Endometrium (tissue), 2 donors: ENCODE measurements at regions not wholly inside any gene's neighbourhood (a gene's known extent, or its start where the extent isn't known, plus 50 kb on each side); places are given as distances from the start of the nearest gene placed in this dataset.
A peak's percentile ranks its signal among the peaks of the same experiment; 100 is the strongest.

Source experiments
- FAIRE-seq: peaks from 2 replicates; lab custom pipeline; 2012; peaks lifted over from hg19 to GRCh38; lab: Jason Lieb, UNC
- donor health status: control.
- donor health status: control.

DNA sequence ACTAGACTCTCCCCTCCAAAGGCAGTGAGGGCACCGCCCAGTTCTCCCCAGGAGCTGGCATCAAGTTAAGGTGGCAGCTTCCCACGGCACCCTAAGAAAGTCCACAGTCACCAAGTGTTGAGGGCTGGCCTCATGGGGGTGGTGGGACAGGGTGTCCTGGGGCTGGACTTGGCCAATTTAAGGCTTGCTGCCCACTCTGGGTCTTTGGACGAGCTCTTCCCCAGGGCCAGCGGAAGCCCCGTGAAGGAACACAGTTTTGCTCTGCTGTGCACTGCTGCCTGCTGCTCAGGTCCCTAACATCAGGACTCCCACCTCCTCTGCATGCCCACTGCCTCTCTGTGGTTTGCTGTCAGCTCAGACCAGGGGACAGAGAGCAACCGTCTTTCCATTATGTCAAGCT lies 57.3 kb upstream of the TMEM72 start:
- FAIRE-seq: no peak

GRCh38 chr10:44854693-44855350 lies 56.3 kb upstream of the TMEM72 start:
- no peak for FAIRE-seq

DNA sequence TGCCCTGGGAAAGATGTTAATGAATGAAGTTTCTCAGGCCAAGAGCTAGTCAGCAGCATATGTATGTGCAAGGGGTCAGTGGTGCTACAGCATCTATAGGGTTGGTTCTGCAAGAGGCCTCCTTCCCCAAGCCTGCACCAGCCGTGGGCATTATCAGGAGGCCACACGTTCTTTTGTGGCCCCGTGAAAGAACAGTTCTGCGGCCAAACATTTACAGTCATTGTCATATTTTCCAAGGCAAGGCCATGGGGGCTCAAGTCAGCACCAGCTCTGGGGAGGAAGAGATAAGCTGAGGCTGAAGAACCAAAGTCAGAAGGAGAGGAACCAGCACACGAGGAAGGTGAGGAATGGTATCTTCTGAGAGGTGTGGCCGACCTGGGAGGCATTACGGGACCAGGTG lies 54.4 kb upstream of the TMEM72 start:
- no peak for FAIRE-seq

DNA sequence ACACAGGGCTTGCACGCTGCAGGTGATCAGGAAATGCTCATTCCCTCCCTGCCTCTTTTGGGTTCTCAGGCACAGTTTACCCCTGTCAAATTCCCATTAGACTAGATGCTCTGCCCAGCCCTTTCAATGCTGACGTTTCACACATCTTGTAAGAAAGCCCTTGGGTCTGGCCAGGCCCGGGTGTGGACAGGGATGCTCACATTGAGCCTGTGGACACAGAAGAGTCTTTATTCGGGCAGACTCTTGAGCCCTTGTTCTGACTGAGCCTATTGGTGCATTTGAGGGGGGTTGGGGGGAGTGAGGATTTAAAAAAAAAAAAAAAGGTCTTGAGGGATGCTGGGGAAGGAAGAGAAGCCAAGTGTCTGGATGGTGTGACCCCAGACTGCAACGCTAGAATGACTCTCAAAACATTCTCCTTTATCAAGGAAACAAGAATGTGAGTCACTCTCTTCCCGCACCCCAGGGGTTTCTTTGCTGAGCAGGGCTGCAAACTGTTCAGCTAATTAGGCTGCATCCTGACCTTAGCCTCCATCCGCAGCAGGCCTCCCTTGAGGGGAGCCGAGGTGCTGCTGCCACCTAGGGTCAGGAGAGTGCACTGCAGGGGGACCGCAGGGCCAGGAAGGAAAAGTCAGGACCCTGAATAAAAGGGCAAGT lies 53.6 kb upstream of the TMEM72 start:
- peak; percentile 15 for FAIRE-seq

GRCh38 chr10:44858017-44858371 lies 53.1 kb upstream of the TMEM72 start:
- FAIRE-seq: no peak

DNA sequence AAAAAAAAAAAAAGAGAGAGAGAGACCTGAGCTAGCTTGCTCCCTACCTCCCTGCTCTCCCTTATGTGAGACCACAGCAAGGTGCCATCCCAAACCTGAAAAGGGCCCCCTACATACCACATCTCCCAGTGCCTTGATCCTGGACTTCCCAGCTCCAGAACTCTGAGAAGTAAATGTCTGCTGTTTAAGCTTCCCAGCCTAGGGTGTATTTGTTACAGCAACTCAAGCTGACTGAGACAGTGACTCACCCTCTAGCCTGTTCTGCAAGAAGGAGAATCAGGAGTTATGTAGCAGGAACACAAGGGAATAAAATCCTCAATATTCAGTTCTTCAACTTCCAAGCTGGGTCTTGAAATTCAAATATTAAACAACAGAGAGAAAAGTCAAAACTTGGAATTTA lies 52.1 kb upstream of the TMEM72 start:
- FAIRE-seq: no peak

DNA sequence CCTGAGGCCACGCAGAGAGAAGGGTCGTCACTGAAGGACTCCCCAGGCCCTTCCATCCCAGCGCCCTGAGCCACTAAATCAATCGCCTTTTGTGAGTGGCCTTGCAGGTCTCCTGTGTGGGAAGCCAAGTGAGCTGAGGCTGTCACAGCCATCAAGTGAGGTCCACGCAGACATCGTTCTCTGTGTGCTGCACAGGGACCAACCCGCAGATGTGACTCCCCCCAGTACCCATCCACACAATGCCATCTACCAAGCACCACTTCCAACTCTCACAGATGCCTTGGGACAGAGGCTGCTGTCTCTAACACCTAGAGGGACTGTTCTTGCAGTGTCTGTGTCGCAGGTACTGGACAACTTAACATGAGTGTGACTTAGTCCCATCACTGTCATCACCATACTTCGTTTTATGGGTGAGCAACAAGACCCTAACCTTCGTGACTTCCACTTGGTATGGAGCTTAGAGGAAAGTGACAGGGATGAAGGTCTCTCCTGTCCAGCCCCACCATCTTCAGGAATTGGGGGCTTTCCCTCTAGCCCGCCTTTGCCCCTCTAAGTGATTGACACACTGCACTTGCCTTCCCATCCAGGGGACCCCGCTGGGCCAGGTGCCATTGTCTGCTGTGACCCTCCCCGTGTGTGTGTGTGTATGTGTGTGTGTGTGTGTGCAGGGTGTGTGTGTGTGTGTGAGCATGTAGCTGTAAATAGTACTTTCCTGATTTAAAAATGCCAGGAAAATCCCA lies 51.4 kb upstream of the TMEM72 start:
- FAIRE-seq: no peak

- no peak for FAIRE-seq
Measured at GRCh38 chr10:44860811-44861736, 50.1 kb upstream of the TMEM72 start.
